Stomach (tissue), 8 donors: ENCODE measurements at regions not wholly inside any gene's neighbourhood (a gene's known extent, or its start where the extent isn't known, plus 50 kb on each side); places are given as distances from the start of the nearest gene placed in this dataset.

Experiments used
- DNase-seq, 2 donors: peaks; one replicate each; pipeline versions ENCODE4 v3.0.0 to v3.0.0-alpha.2; 2013 to 2019
- H3K27ac ChIP-seq, 5 donors: fragments of 200-600 bp in 4 of 5; sonication (generic) in 4 of 5; one replicate each; pipeline ENCODE4 v1.5.1; 2013 to 2019; ENCODE audit warnings: mild to moderate bottlenecking in 1 of 5, moderate library complexity in 1 of 5
- H3K27me3 ChIP-seq, 3 donors: fragments of 200-600 bp; sonication (generic); one replicate each; pipeline ENCODE4 v1.5.1; 2017 to 2019; ENCODE audit warnings: mixed run types in 1 of 3
- H3K36me3 ChIP-seq, 4 donors: fragments of 200-600 bp; sonication (generic); 1 replicate in 3 of 4; 2 replicates in 1 of 4; pipeline ENCODE4 v1.5.1; 2016 to 2019
- H3K4me1 ChIP-seq, 4 donors: fragments of 200-600 bp; sonication (generic); one replicate each; pipeline ENCODE4 v1.5.1; 2016 to 2019
- H3K4me3 ChIP-seq, 4 donors: fragments of 200-600 bp; sonication (generic) in 3 of 4; one replicate each; pipeline ENCODE4 v1.5.1; 2016 to 2019; ENCODE audit warnings: mild to moderate bottlenecking in 1 of 4
- H3K9me3 ChIP-seq, 4 donors: fragments of 200-600 bp; sonication (generic); one replicate each; pipeline ENCODE4 v1.5.1; 2016 to 2019
- CTCF ChIP-seq, 7 experiments: fragments of 450-650 bp in 4 of 7; fragments of 200-600 bp in 3 of 7; sonication (generic) in 3 of 7; IDR thresholded peaks; one replicate each; pipeline ENCODE4 v1.5.1; 2016 to 2019; ENCODE audit warnings: antibody characterized with exemption in 7 of 7, control low read depth in 2 of 7, mild to moderate bottlenecking in 1 of 7
- EP300 ChIP-seq: sonication (generic); formaldehyde crosslinking; IDR thresholded peaks from one replicate; pipeline ENCODE4 v1.6.1; 2017; ENCODE audit warnings: antibody characterized with exemption
- POLR2A ChIP-seq, 4 donors: fragments of 450-650 bp; IDR thresholded peaks; one replicate each; pipeline ENCODE4 v1.6.1; 2016; ENCODE audit warnings: antibody characterized with exemption in 4 of 4, control low read depth in 2 of 4, mild to moderate bottlenecking in 1 of 4, moderate library complexity in 1 of 4
- POLR2AphosphoS5 ChIP-seq, 3 donors: sonication (generic); formaldehyde crosslinking; IDR thresholded peaks; one replicate each; pipeline ENCODE4 v1.6.1; 2016; ENCODE audit warnings: antibody characterized with exemption in 3 of 3
- WGBS, 5 donors: extraction: QIAGEN DNeasy Blood & Tissue Kit in 3 of 5; methylation state at CpG; one replicate each; pipeline versions ENCODE4 v1.1.5 to v1.1.7; 2013 to 2018; 5-methylcytosine and 5-hydroxymethylcytosine counted together
- intact Hi-C: fragments of 100-400 bp; cut with DNase I; formaldehyde crosslinking; loops from one replicate; pipeline ENCODE4 v1.15.1; 2023; ENCODE audit warnings: low total_unique reads
- donor health status: healthy with polysubstance abuse.
- donor health status: Bipolar disorder and iron deficiency.
- donor health status: healthy.

GRCh38 chr2:59151805-59152204, 910.7 kb upstream of the FANCL start:
- Histone ChIP-seq H3K27me3 (no peaks in the 10 kb centered on the region), H3K4me3 (no peak overlapping the region), H3K27ac (no peak overlapping the region), H3K4me1 (no peaks in the 10 kb centered on the region), H3K9me3 (no peaks in the 10 kb centered on the region), H3K36me3 (no peaks in the 10 kb centered on the region)
- WGBS, 5 donors = 92 to 96% (median 93%) methylated on average over 3 of the region's 3 CpGs
- TF ChIP-seq CTCF (IDR thresholded peaks at IDR 0.05) = no peak
- no peak for TF ChIP-seq EP300
- TF ChIP-seq POLR2AphosphoS5 (IDR thresholded peaks at IDR 0.05) = no peak
- TF ChIP-seq POLR2A (IDR thresholded peaks at IDR 0.05) = no peak
- intact Hi-C loops = no loop called here
- no peak for DNase-seq

GRCh38 chr2:59150217-59150849, 909.2 kb upstream of the FANCL start:
- Histone ChIP-seq H3K9me3 (no peaks in the 10 kb centered on the region), H3K4me3 (no peak overlapping the region), H3K36me3 (no peaks in the 10 kb centered on the region), H3K27ac (no peak overlapping the region), H3K4me1 (no peaks in the 10 kb centered on the region), H3K27me3 (no peaks in the 10 kb centered on the region)
- DNase-seq = no peak
- intact Hi-C loops = no loop called here
- 47 to 86% (median 67%) methylated on average over 1 of the region's 1 CpG for WGBS, 5 donors
- TF ChIP-seq EP300 (no peak), CTCF (IDR thresholded peaks at IDR 0.05) (no peak), POLR2A (IDR thresholded peaks at IDR 0.05) (no peak)

- DNase-seq = no peak
- TF ChIP-seq CTCF (IDR thresholded peaks at IDR 0.05) = no peak
- no peak for TF ChIP-seq EP300
- TF ChIP-seq POLR2AphosphoS5 (IDR thresholded peaks at IDR 0.05) = no peak
- no peak for TF ChIP-seq POLR2A (IDR thresholded peaks at IDR 0.05)
- Histone ChIP-seq H3K9me3 (no peaks in the 10 kb centered on the region), H3K4me1 (no peaks in the 10 kb centered on the region), H3K36me3 (no peaks in the 10 kb centered on the region), H3K27me3 (no peaks in the 10 kb centered on the region), H3K4me3 (no peak overlapping the region), H3K27ac (no peak overlapping the region)
- intact Hi-C loops = no loop called here
These were observed 908.1 kb upstream of the FANCL start for GRCh38 chr2:59149271-59149670.

- TF ChIP-seq EP300 = no peak
- TF ChIP-seq POLR2A (IDR thresholded peaks at IDR 0.05) = no peak
- TF ChIP-seq POLR2AphosphoS5 (IDR thresholded peaks at IDR 0.05) = no peak
- TF ChIP-seq CTCF (IDR thresholded peaks at IDR 0.05) = no peak
- H3K27me3 ChIP-seq = no peaks in the 10 kb centered on the region
- no peaks in the 10 kb centered on the region for H3K4me1 ChIP-seq
- no peaks in the 10 kb centered on the region for H3K36me3 ChIP-seq
- no peak for DNase-seq
- H3K27ac ChIP-seq = no peak overlapping the region
- intact Hi-C loops = no loop called here
- H3K9me3 ChIP-seq = no peaks in the 10 kb centered on the region
- 82 to 100% (median 96%) methylated on average over 1 of the region's 1 CpG for WGBS, 5 donors
- no peak overlapping the region for H3K4me3 ChIP-seq
These were observed 871.1 kb upstream of the FANCL start for GRCh38 chr2:59112258-59112657.
